ENCODE measurements at regions not wholly inside any gene's neighbourhood (a gene's known extent, or its start where the extent isn't known, plus 50 kb on each side); places are given as distances from the start of the nearest gene placed in this dataset.

- peaks cover 58% of the 10 kb centered on the region for H3K27me3 ChIP-seq (ENCODE audit: insufficient read depth, poor library complexity, severe bottlenecking)
- peak overlapping the region; percentile 41 for H3K4me3 ChIP-seq (ENCODE audit: severe bottlenecking)
- no peaks in the 10 kb centered on the region for H3K4me1 ChIP-seq (ENCODE audit: insufficient read depth, poor library complexity, severe bottlenecking)
- ATAC-seq (ENCODE audit: low read depth) (no peak), DNase-seq (ENCODE audit: low spot score) (no peak)
- no peak for TF ChIP-seq CTCF (IDR thresholded peaks at IDR 0.05; ENCODE audit: poor library complexity, severe bottlenecking)
- H3K9me3 ChIP-seq (ENCODE audit: severe bottlenecking), result no peaks in the 10 kb centered on the region
- no peaks in the 10 kb centered on the region for H3K36me3 ChIP-seq (ENCODE audit: low read depth)
- H3K27ac ChIP-seq (ENCODE audit: poor library complexity, severe bottlenecking), result no peak overlapping the region
Observed at GRCh38 chr21:38659936-38660332, 145.8 kb upstream of the ETS2 start.

- TF ChIP-seq CTCF (IDR thresholded peaks at IDR 0.05; ENCODE audit: poor library complexity, severe bottlenecking), result no peak
- H3K36me3 ChIP-seq (ENCODE audit: low read depth), result no peaks in the 10 kb centered on the region
- H3K4me3 ChIP-seq (ENCODE audit: severe bottlenecking), result peak overlapping the region; percentile 41
- no peak overlapping the region for H3K27ac ChIP-seq (ENCODE audit: poor library complexity, severe bottlenecking)
- no peaks in the 10 kb centered on the region for H3K9me3 ChIP-seq (ENCODE audit: severe bottlenecking)
- ATAC-seq (ENCODE audit: low read depth), result peak; percentile 42; the same call in 2 of the 3 replicates
- DNase-seq (ENCODE audit: low spot score), result no peak
- no peaks in the 10 kb centered on the region for H3K4me1 ChIP-seq (ENCODE audit: insufficient read depth, poor library complexity, severe bottlenecking)
- H3K27me3 ChIP-seq (ENCODE audit: insufficient read depth, poor library complexity, severe bottlenecking), result peaks cover 58% of the 10 kb centered on the region
Observed at GRCh38 chr21:38660333-38661196, 145.2 kb upstream of the ETS2 start.

GRCh38 chr21:38661197-38661871 lies 144.4 kb upstream of the ETS2 start:
- peaks cover 56% of the 10 kb centered on the region for H3K27me3 ChIP-seq (ENCODE audit: insufficient read depth, poor library complexity, severe bottlenecking)
- H3K27ac ChIP-seq (ENCODE audit: poor library complexity, severe bottlenecking), result no peak overlapping the region

GRCh38 chr21:38661889-38662568 lies 143.7 kb upstream of the ETS2 start:
- no peak for TF ChIP-seq CTCF (IDR thresholded peaks at IDR 0.05; ENCODE audit: poor library complexity, severe bottlenecking)
- no peaks in the 10 kb centered on the region for H3K4me1 ChIP-seq (ENCODE audit: insufficient read depth, poor library complexity, severe bottlenecking)
- no peak overlapping the region for H3K4me3 ChIP-seq (ENCODE audit: severe bottlenecking)
- no peak overlapping the region for H3K27ac ChIP-seq (ENCODE audit: poor library complexity, severe bottlenecking)
- H3K36me3 ChIP-seq (ENCODE audit: low read depth), result no peaks in the 10 kb centered on the region
- DNase-seq (ENCODE audit: low spot score) (no peak), ATAC-seq (ENCODE audit: low read depth) (peak; percentile 24; the same call in 1 of the 3 replicates)
- H3K9me3 ChIP-seq (ENCODE audit: severe bottlenecking), result no peaks in the 10 kb centered on the region
- H3K27me3 ChIP-seq (ENCODE audit: insufficient read depth, poor library complexity, severe bottlenecking), result peaks cover 50% of the 10 kb centered on the region

More at GRCh38 chr21:38661197-38661871, 144.4 kb upstream of the ETS2 start:
- no peak for DNase-seq (ENCODE audit: low spot score)
- Histone ChIP-seq H3K9me3 (ENCODE audit: severe bottlenecking) (no peaks in the 10 kb centered on the region), H3K4me1 (ENCODE audit: insufficient read depth, poor library complexity, severe bottlenecking) (no peaks in the 10 kb centered on the region), H3K4me3 (ENCODE audit: severe bottlenecking) (peak overlapping the region; percentile 41), H3K36me3 (ENCODE audit: low read depth) (no peaks in the 10 kb centered on the region)
- TF ChIP-seq CTCF (IDR thresholded peaks at IDR 0.05; ENCODE audit: poor library complexity, severe bottlenecking), result no peak
- ATAC-seq (ENCODE audit: low read depth), result peak; percentile 58
